ENCODE measurements at regions not wholly inside any gene's neighbourhood (a gene's known extent, or its start where the extent isn't known, plus 50 kb on each side); places are given as distances from the start of the nearest gene placed in this dataset.

- no peak for TF ChIP-seq CTCF (IDR thresholded peaks at IDR 0.05; ENCODE audit: insufficient read depth, low read length)
- no peak for TF ChIP-seq POLR2AphosphoS5 (IDR thresholded peaks at IDR 0.05; ENCODE audit: low read depth)
- TF ChIP-seq GABPA (IDR thresholded peaks at IDR 0.05; ENCODE audit: low read depth) = no peak
- no peak for TF ChIP-seq REST (IDR thresholded peaks at IDR 0.05; ENCODE audit: insufficient replicate concordance, low read depth)
- no peak for TF ChIP-seq SPI1 (IDR thresholded peaks at IDR 0.05; ENCODE audit: borderline replicate concordance, low read depth)
Measured at GRCh38 chr11:81963018-81963417, 770.6 kb downstream of the FAM181B start.

Data from HL-60 (cell line).